ENCODE measurements at regions not wholly inside any gene's neighbourhood (a gene's known extent, or its start where the extent isn't known, plus 50 kb on each side); places are given as distances from the start of the nearest gene placed in this dataset.
"Not testable (repeated sequence)": the region's sequence is repeated elsewhere in the genome, so short reads cannot be mapped to it uniquely, and the experiment has no call there.

GRCh38 chr10:121129266-121129665 lies 278.1 kb downstream of the WDR11 start:
- H3K27ac Mint-ChIP-seq: no peak overlapping the region
- no peaks in the 10 kb centered on the region for H3K27me3 Mint-ChIP-seq (ENCODE audit: low read depth)

GRCh38 chr10:121130382-121130781 lies 279.2 kb downstream of the WDR11 start:
- CTCF ChIA-PET: no interaction called here
- H3K4me3 Mint-ChIP-seq: no peak overlapping the region
- no peaks in the 10 kb centered on the region for H3K27me3 Mint-ChIP-seq (ENCODE audit: low read depth)
- H3K4me1 Mint-ChIP-seq (ENCODE audit: low read depth): no peaks in the 10 kb centered on the region
- H3K9me3 Mint-ChIP-seq: peaks cover 1% of the 10 kb centered on the region
- no peaks in the 10 kb centered on the region for H3K36me3 Mint-ChIP-seq (ENCODE audit: low read depth)
- no peak for DNase-seq
- no peak overlapping the region for H3K27ac Mint-ChIP-seq
- intact Hi-C loops (cut with micrococcal nuclease): no loop called here

More at GRCh38 chr10:121129266-121129665, 278.1 kb downstream of the WDR11 start:
- CTCF ChIA-PET: no interaction called here
- Mint-ChIP-seq H3K9me3 (peaks cover 1% of the 10 kb centered on the region), H3K4me1 (ENCODE audit: low read depth) (no peaks in the 10 kb centered on the region), H3K4me3 (no peak overlapping the region), H3K36me3 (ENCODE audit: low read depth) (no peaks in the 10 kb centered on the region)
- no peak for DNase-seq
- intact Hi-C loops (cut with micrococcal nuclease): no loop called here

GRCh38 chr10:121131014-121131413 lies 279.9 kb downstream of the WDR11 start:
- Mint-ChIP-seq H3K4me1 (ENCODE audit: low read depth) (no peaks in the 10 kb centered on the region), H3K36me3 (ENCODE audit: low read depth) (no peaks in the 10 kb centered on the region), H3K27ac (no peak overlapping the region), H3K4me3 (no peak overlapping the region), H3K9me3 (peaks cover 1% of the 10 kb centered on the region), H3K27me3 (ENCODE audit: low read depth) (no peaks in the 10 kb centered on the region)
- intact Hi-C loops (cut with micrococcal nuclease): no loop called here
- no peak for DNase-seq
- CTCF ChIA-PET: interaction anchor here (0.6 kb wide), 1 partner anchor 70 kb away, joined by 4 read pairs; no protein-coding TSS in a partner anchor

- CTCF ChIA-PET: interaction anchor here (0.6 kb wide), 1 partner anchor 69 kb away, joined by 4 read pairs; no protein-coding TSS in a partner anchor
- Mint-ChIP-seq H3K9me3 (peaks cover 1% of the 10 kb centered on the region), H3K27ac (no peak overlapping the region), H3K4me3 (no peak overlapping the region), H3K36me3 (ENCODE audit: low read depth) (no peaks in the 10 kb centered on the region), H3K4me1 (ENCODE audit: low read depth) (no peaks in the 10 kb centered on the region), H3K27me3 (ENCODE audit: low read depth) (no peaks in the 10 kb centered on the region)
- no peak for DNase-seq
- intact Hi-C loops (cut with micrococcal nuclease): no loop called here
These were observed 280.5 kb downstream of the WDR11 start for GRCh38 chr10:121131426-121132265.

- no peak for DNase-seq
- H3K27me3 Mint-ChIP-seq (ENCODE audit: low read depth): no peaks in the 10 kb centered on the region
- H3K36me3 Mint-ChIP-seq (ENCODE audit: low read depth): no peaks in the 10 kb centered on the region
- no peak overlapping the region for H3K4me3 Mint-ChIP-seq
- H3K27ac Mint-ChIP-seq: no peak overlapping the region
- H3K4me1 Mint-ChIP-seq (ENCODE audit: low read depth): no peaks in the 10 kb centered on the region
- intact Hi-C loops (cut with micrococcal nuclease): no loop called here
- CTCF ChIA-PET: no interaction called here
- H3K9me3 Mint-ChIP-seq: peaks cover 1% of the 10 kb centered on the region
These were observed 281.1 kb downstream of the WDR11 start for GRCh38 chr10:121132273-121132672.

- no peak for DNase-seq
- no peak overlapping the region for H3K27ac Mint-ChIP-seq
- H3K27me3 Mint-ChIP-seq (ENCODE audit: low read depth): no peaks in the 10 kb centered on the region
- H3K9me3 Mint-ChIP-seq: peaks cover 1% of the 10 kb centered on the region
- CTCF ChIA-PET: no interaction called here
- no peaks in the 10 kb centered on the region for H3K4me1 Mint-ChIP-seq (ENCODE audit: low read depth)
- no peaks in the 10 kb centered on the region for H3K36me3 Mint-ChIP-seq (ENCODE audit: low read depth)
- H3K4me3 Mint-ChIP-seq: no peak overlapping the region
- intact Hi-C loops (cut with micrococcal nuclease): no loop called here
These were observed 282.7 kb downstream of the WDR11 start for GRCh38 chr10:121133901-121134300.

- peaks cover 1% of the 10 kb centered on the region for H3K9me3 Mint-ChIP-seq
- no peak overlapping the region for H3K27ac Mint-ChIP-seq
- CTCF ChIA-PET: no interaction called here
- no peak overlapping the region for H3K4me3 Mint-ChIP-seq
- no peak for DNase-seq
- no peaks in the 10 kb centered on the region for H3K27me3 Mint-ChIP-seq (ENCODE audit: low read depth)
- H3K36me3 Mint-ChIP-seq (ENCODE audit: low read depth): no peaks in the 10 kb centered on the region
- intact Hi-C loops (cut with micrococcal nuclease): no loop called here
- H3K4me1 Mint-ChIP-seq (ENCODE audit: low read depth): no peaks in the 10 kb centered on the region
These were observed 283.5 kb downstream of the WDR11 start for GRCh38 chr10:121134711-121135110.

- CTCF ChIA-PET: no interaction called here
- no peak for DNase-seq
- Mint-ChIP-seq H3K4me3 (no peak overlapping the region), H3K27ac (no peak overlapping the region), H3K4me1 (ENCODE audit: low read depth) (no peaks in the 10 kb centered on the region), H3K36me3 (ENCODE audit: low read depth) (no peaks in the 10 kb centered on the region), H3K27me3 (ENCODE audit: low read depth) (no peaks in the 10 kb centered on the region), H3K9me3 (peaks cover 1% of the 10 kb centered on the region)
- intact Hi-C loops (cut with micrococcal nuclease): no loop called here
These were observed 284.4 kb downstream of the WDR11 start for GRCh38 chr10:121135512-121135911.

- CTCF ChIA-PET: no interaction called here
- Mint-ChIP-seq H3K4me1 (ENCODE audit: low read depth) (no peaks in the 10 kb centered on the region), H3K9me3 (peaks cover 4% of the 10 kb centered on the region), H3K4me3 (no peak overlapping the region), H3K36me3 (ENCODE audit: low read depth) (no peaks in the 10 kb centered on the region), H3K27ac (no peak overlapping the region), H3K27me3 (ENCODE audit: low read depth) (no peaks in the 10 kb centered on the region)
- DNase-seq: no peak
- intact Hi-C loops (cut with micrococcal nuclease): no loop called here
These were observed 286.4 kb downstream of the WDR11 start for GRCh38 chr10:121137533-121137932.

GRCh38 chr10:121138112-121138860 lies 287.1 kb downstream of the WDR11 start:
- no peak for DNase-seq
- intact Hi-C loops (cut with micrococcal nuclease): no loop called here
- CTCF ChIA-PET: no interaction called here
- Mint-ChIP-seq H3K27ac (no peak overlapping the region), H3K9me3 (peaks cover 8% of the 10 kb centered on the region), H3K4me3 (no peak overlapping the region), H3K27me3 (ENCODE audit: low read depth) (no peaks in the 10 kb centered on the region), H3K36me3 (ENCODE audit: low read depth) (no peaks in the 10 kb centered on the region), H3K4me1 (ENCODE audit: low read depth) (no peaks in the 10 kb centered on the region)

- intact Hi-C loops (cut with micrococcal nuclease): no loop called here
- no peaks in the 10 kb centered on the region for H3K27me3 Mint-ChIP-seq (ENCODE audit: low read depth)
- CTCF ChIA-PET: no interaction called here
- H3K4me3 Mint-ChIP-seq: no peak overlapping the region
- H3K36me3 Mint-ChIP-seq (ENCODE audit: low read depth): no peaks in the 10 kb centered on the region
- no peaks in the 10 kb centered on the region for H3K4me1 Mint-ChIP-seq (ENCODE audit: low read depth)
- H3K27ac Mint-ChIP-seq: no peak overlapping the region
- peaks cover 7% of the 10 kb centered on the region for H3K9me3 Mint-ChIP-seq
- DNase-seq: no peak
These were observed 287.8 kb downstream of the WDR11 start for GRCh38 chr10:121138918-121139317.

- H3K4me3 Mint-ChIP-seq; H3K4me1 Mint-ChIP-seq (ENCODE audit: low read depth); H3K27me3 Mint-ChIP-seq (ENCODE audit: low read depth); intact Hi-C loops (cut with micrococcal nuclease); H3K27ac Mint-ChIP-seq; H3K36me3 Mint-ChIP-seq (ENCODE audit: low read depth); CTCF ChIA-PET; DNase-seq: not testable (repeated sequence)
- peaks cover 27% of the 10 kb centered on the region for H3K9me3 Mint-ChIP-seq
These were observed 294.7 kb downstream of the WDR11 start for GRCh38 chr10:121145802-121146395.

All from activated naive CD4-positive, alpha-beta T cell treated with anti-CD3 and anti-CD28 coated beads for 36 hours (primary cell).